GM18909 (cell line): ENCODE measurements at regions not wholly inside any gene's neighbourhood (a gene's known extent, or its start where the extent isn't known, plus 50 kb on each side); places are given as distances from the start of the nearest gene placed in this dataset.

Experiments
- ATAC-seq: cut with Tn5 transposase; IDR thresholded peaks from one replicate; pipeline ENCODE4 v1.9.1; 2021; ENCODE audit warnings: mild to moderate bottlenecking; ENCODE audit not compliant: unreplicated experiment, poor library complexity

DNA sequence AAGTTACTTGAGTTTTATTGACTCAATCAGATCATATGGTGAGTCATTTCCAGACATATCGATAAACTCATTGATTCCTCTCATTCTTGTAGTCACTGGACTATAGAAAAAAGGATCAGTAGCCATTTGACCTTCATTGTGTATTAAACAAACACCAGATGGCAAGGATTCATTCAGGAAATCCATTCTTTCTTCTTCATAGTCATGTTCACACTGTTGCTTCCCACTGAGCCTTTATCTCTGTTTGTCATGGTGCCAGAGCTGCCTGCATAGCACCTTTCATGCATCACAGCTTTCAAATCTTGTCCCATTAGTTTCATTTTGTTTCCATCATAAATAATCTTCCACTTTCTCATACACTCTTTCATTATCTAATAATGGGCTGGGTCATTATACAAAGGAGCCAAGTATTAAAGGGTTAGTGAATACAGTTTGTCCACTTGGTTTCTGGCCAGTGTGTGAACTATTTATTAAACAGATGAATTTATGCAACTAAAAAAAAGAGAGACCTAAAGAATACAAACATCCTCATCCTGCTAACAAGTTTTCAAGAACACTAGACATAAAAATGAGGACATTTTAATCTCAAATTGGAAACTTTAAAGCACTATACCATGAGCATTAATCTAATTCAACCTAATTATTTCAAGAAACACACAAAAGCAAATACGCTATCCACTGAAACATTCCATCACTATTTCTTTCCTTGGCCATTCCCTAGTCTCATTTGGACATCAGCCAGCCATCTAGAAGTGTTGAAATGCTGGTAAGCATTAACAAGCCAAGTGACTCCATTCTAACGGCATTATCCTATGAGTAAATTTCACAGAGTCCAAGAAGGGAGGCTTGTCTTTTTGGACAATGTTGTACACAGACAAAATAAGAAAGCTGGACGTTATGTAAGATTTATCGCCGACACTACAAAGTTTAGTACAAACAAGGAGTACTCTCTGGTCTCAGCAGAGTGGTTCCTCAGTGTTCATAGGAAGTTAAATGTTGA, 476.5 kb downstream of the FOXG1 start:
- ATAC-seq: no peak

DNA sequence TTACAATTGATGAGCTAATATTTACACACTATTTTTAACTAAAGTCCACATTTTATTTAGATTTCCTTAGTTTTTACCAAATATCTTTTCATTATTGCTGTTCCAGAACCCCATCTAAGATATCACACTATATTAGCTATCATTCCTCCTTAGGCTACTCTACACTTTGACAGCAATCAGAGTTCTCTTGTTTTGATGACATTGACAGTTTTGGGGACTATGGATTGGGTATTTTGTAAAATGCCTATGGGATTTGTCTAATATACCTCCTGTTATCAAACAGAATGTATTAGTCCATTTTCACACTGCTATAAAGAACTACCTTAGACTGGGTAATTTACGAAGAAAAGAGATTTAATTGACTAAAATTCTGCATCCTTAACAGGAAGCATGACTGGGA, 489.1 kb downstream of the FOXG1 start:
- ATAC-seq: no peak

DNA sequence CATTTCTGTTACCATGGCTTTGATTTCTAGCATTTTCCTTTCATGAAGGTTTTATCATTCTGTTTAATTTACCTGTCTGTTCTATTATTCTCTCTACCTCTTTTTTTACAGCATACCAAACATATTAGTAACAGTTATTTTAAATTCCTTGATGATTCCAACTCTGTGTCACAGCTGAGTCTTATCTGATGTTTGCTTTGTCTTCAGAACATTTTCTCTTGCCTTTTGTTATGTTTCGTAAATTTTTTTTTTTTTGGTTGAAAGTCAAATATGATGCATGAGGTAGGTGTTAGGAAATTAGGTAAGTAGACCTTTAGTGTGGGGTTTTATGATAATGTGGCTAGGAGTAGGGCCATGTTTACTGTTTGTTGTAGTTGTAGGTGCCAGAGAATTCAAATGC, 496.4 kb downstream of the FOXG1 start:
- ATAC-seq: no peak

- ATAC-seq: no peak
These were observed 498.3 kb downstream of the FOXG1 start for GRCh38 chr14:29264865-29265264.

GRCh38 chr14:29265852-29266251, 499.3 kb downstream of the FOXG1 start:
- ATAC-seq: no peak

- ATAC-seq: no peak
These were observed 505.1 kb downstream of the FOXG1 start for GRCh38 chr14:29271669-29272068.

DNA sequence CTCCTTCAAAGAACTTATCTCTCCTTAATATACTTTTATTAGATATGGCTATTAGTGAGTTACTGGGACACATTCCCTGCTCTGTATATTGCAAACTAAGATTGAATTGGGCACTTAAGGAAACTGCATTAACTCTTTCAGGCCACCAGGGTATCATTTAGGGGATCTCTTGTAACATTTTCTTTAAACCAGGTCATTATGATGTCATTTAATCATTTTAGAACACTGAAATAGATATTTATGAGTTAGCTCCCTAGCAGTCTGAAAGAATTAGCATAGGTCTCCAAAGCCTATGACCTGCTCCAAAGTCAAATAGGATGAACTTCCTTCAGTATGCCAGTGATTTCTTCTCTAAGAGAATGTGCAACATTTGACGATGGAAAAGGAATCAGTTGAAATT, 506.9 kb downstream of the FOXG1 start:
- ATAC-seq: no peak

DNA sequence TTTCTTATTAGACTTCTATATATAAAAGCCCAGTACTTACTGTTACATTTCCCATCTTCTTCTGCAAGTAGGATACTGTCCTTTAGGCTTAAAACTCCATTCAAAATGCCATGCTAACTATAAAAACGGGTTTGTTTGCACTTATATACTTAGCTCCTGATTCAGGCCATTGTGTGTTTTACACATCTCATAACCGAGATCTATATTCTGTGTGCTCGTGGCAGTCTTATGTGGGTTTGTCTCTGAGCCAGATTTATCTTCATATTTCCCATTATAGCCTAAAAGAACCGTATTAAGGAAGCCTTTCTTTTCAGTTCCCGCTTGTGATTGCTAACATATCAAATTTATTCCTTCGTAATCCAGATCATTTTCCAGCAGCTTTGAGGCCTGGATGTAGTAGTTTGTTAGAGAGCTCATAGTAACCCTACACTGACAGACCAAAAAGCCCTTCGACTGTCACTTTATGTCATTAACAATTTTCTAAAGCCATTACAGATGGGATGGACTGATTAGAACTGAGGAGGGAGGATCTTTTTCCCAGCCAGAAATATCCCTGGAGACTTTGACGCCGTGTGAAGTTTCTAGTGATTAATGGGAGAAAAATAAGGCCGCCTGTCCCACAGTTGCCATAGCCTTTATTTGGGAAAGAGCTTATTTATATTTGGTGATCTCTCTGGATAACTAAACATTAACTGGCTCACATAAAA, 508.5 kb downstream of the FOXG1 start:
- ATAC-seq: no peak

DNA sequence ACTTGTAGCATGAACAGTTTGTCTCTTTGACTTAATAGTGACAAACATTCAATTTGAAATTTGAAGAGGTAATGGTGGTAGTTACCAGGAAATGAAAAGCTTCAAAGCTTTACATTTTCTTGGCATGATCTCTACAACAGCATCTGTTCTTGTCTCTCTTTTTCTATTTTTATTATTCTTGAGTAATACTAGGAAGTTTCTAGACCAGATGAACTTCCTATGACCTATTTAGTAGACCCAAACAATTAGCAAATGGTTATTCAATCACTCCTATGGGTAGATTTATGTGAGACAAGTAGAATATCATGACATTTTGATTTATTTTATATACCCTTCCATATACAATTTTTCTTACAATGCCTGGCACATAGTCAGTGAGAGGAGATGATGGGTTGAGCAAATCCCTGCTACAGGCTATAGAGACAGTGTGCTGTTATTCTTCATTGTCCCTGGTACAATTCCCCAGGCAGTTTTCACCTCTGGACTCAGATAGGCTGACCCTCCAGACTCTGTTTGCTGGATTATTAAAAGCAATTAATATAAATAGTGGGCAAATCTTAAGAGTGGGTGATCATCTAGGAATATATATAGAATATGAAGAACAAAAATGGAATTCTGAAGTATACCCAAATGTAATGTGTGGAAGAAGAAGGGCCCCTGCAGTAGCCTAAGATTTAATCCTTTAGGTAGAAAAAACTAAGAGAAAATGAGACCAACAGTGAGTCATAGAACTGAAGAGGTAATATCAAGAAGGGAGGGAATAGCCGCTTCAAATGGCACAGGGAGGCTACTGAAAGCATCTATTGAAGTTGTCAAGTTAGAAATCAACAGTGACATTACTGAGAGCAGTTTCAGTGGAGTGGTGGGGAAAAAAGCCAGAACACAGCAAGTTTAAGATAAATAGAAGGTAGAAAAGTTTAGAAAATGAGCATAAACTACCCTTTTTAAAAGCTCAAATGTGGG, 512.0 kb downstream of the FOXG1 start:
- no peak for ATAC-seq

DNA sequence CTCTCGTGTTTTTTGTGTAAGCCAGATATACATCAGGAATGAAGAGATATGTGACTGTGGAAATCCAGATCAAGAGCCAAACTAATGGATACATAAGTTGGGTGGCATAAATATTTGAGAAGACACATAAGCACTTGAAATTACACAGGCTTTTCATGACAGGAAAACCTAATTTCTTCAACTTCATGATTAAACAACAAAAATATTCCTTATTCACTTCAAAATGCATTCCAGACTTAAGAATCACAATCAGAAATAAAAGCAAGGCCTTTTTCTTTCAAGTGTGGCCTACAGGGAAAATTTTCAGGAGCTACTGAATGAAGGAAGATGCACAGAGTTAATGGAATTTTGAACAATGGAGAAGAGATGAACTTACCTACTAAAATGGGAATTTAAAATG, 515.6 kb downstream of the FOXG1 start:
- no peak for ATAC-seq

DNA sequence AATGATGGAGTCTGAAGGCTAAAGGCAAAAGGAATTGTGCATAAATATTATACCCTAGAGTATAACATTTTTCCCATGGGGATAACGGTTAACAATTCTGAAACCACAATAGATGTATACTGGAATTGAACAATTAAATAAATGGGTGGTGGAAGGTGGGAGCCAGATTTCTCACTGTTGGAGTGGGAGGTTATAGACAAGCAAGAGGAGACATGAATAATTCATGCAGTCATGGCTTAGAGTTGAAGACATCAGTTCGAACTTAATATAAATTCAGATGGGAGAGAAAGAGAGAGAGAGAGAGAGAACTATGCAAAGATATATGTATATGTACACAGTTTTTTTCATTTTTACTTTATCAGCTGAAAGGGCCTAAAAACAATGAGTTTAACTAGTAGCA, 523.9 kb downstream of the FOXG1 start:
- no peak for ATAC-seq

- no peak for ATAC-seq
These were observed 532.8 kb downstream of the FOXG1 start for GRCh38 chr14:29299372-29299771.

GRCh38 chr14:29301571-29301970, 535.0 kb downstream of the FOXG1 start:
- ATAC-seq: no peak

- ATAC-seq: no peak
These were observed 543.6 kb downstream of the FOXG1 start for GRCh38 chr14:29310210-29310609.

- ATAC-seq: no peak
These were observed 544.2 kb downstream of the FOXG1 start for GRCh38 chr14:29310757-29311156.

DNA sequence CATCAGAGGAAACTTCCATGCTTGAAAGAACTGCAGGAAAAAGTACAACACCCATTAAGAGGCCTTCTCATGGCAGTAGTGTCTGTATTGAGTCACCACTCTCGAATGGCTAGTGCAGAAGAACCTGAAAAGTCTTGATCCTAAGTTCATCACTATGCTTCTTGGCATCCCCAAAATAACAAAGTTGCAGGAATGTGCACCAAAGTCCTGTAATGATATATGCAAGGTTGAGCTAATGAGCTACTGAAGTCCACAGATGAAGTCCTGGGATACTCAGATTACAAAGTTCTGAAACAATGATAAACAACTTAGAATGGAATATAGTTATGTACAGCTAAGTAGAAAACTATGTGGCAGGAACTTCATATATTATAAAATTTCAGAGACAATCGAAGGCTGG, 545.4 kb downstream of the FOXG1 start:
- ATAC-seq: no peak

DNA sequence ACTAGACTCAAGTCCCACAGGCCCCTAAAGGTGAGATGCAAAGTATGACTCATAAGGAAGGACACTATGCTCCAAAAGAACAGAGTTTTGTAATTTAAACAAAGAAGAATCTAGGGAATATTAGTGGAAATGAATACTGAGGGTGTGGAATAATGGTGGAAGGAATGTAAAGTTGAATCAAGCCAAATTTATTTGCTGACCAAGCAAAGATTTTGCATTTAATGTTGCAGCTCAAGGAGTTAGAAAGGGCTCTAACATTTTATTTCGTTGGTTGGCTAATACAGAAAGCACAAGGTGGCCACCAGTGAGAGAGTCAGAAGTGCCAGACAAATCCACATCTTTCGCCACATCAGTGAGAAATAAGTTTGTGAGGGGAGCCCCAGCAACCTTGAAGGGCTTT, 550.3 kb downstream of the FOXG1 start:
- ATAC-seq: no peak

DNA sequence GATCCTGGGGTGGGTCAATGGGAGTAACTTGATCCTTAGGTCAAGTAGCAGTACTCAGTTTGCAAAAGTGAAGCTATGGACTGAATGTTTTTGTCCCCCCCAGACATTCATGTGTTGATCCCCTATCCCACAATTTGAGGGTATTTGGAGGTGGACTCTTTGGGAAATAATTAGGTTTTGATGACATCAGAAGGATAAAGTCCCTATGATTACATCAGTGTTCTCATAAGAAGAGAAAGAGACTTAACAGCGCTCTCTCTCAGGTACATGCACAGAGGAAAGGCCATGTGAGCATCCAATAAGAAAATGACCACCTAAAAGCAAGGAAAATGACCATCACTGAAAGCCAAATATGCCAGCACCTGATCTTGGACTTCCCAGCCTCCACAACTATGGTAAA, 550.8 kb downstream of the FOXG1 start:
- no peak for ATAC-seq

DNA sequence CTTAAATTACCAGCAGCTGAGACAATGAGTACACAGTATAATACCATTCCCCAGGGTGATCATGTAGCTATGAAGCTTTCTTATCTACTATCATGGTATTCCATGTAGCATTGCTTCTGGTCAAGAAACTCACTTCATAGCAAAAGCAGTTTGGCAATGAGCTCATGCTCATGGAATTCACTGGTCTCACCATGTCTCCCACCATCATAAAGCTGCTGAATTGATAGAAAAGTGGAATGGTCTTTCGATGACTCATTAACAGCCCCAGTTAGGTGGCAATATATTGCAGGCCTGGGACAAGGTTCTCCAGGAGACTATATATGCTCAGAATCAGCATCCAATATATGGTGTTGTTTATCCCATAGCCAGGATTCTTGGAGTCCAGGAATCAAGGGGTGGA, 553.7 kb downstream of the FOXG1 start:
- ATAC-seq: no peak

- ATAC-seq: no peak
These were observed 555.1 kb downstream of the FOXG1 start for GRCh38 chr14:29321646-29322045.
